ENCODE measurements at regions not wholly inside any gene's neighbourhood (a gene's known extent, or its start where the extent isn't known, plus 50 kb on each side); places are given as distances from the start of the nearest gene placed in this dataset.

- TF ChIP-seq CTCF (IDR thresholded peaks at IDR 0.05) (no peak), EZH2 (IDR thresholded peaks at IDR 0.05; ENCODE audit: borderline replicate concordance, insufficient read depth, low read depth, low read length, poor library complexity, severe bottlenecking) (no peak)
- no peaks in the 10 kb centered on the region for H3K27me3 Mint-ChIP-seq
These were observed 1124.7 kb upstream of the ACVR2A start for GRCh38 chr2:146720170-146720569.

GRCh38 chr2:146716591-146716990 is 1128.2 kb upstream of the ACVR2A start:
- Mint-ChIP-seq H3K27me3 (no peaks in the 10 kb centered on the region), H3K9me3 (ENCODE audit: insufficient read depth) (peaks cover 7% of the 10 kb centered on the region), H3K27ac (no peak overlapping the region), H3K4me1 (no peaks in the 10 kb centered on the region), H3K4me3 (no peak overlapping the region)
- Histone ChIP-seq H3K27me3 (replicated peaks in 1 of 4; ENCODE audit: control extremely low read depth in 1 of 4, control insufficient read depth in 3 of 4, insufficient read depth in 4 of 4, low read length in 3 of 4) (no peaks in the 10 kb centered on the region), H3K36me3 (replicated peaks in 1 of 2; ENCODE audit: control extremely low read depth in 1 of 2, control insufficient read depth in 1 of 2, extremely low read depth in 1 of 2, insufficient read depth in 2 of 2, low read length in 1 of 2) (no peaks in the 10 kb centered on the region), H3K9me3 (ENCODE audit: control extremely low read depth in 1 of 3, control insufficient read depth in 2 of 3, insufficient read depth in 1 of 3, low read length in 2 of 3) (peaks cover 0 to 18% (median 7%) of the 10 kb centered on the region in 3 donors), H2AFZ (ENCODE audit: insufficient read depth, low read depth, low read length, poor library complexity, severe bottlenecking) (no peak overlapping the region), H3K9ac (ENCODE audit: low read length) (no peak overlapping the region), H3K4me2 (replicated peaks; ENCODE audit: low read depth, low read length, poor library complexity, severe bottlenecking) (no peak overlapping the region), H3K4me3 (ENCODE audit: control extremely low read depth in 1 of 5, extremely low read depth in 1 of 5, insufficient read depth in 1 of 5, low read depth in 2 of 5, low read length in 4 of 5) (no peak overlapping the region), H3K27ac (ENCODE audit: low read length in 2 of 2) (no peak overlapping the region), H3K79me2 (ENCODE audit: control insufficient read depth, insufficient read depth, low read length) (no peaks in the 10 kb centered on the region), H4K20me1 (ENCODE audit: control insufficient read depth, insufficient read depth, low read length, poor library complexity, severe bottlenecking) (no peaks in the 10 kb centered on the region), H3K4me1 (ENCODE audit: control insufficient read depth in 2 of 2, insufficient read depth in 2 of 2, low read length in 2 of 2) (no peaks in the 10 kb centered on the region)
- intact Hi-C loops (cut with micrococcal nuclease): no loop called here
- no CpG with 5 or more reads among the region's 3 CpGs for WGBS (ENCODE audit: insufficient coverage)
- no peak for ATAC-seq (ENCODE audit: low read depth)
- ChIA-PET CTCF (no interaction called here), POLR2A (no interaction called here)
- no peak for DNase-seq
- TF ChIP-seq EZH2 (IDR thresholded peaks at IDR 0.05; ENCODE audit: borderline replicate concordance, insufficient read depth, low read depth, low read length, poor library complexity, severe bottlenecking) (no peak), CTCF (IDR thresholded peaks at IDR 0.05) (no peak)

More at GRCh38 chr2:146720170-146720569, 1124.7 kb upstream of the ACVR2A start:
- Mint-ChIP-seq H3K4me3 (no peak overlapping the region), H3K27ac (no peak overlapping the region), H3K4me1 (no peaks in the 10 kb centered on the region), H3K9me3 (ENCODE audit: insufficient read depth) (peaks cover 2% of the 10 kb centered on the region)
- H3K27me3 ChIP-seq (replicated peaks in 1 of 4; ENCODE audit: control extremely low read depth in 1 of 4, control insufficient read depth in 3 of 4, insufficient read depth in 4 of 4, low read length in 3 of 4): no peaks in the 10 kb centered on the region
- ChIA-PET POLR2A (no interaction called here), CTCF (no interaction called here)
- no peak overlapping the region for H3K4me3 ChIP-seq (ENCODE audit: control extremely low read depth in 1 of 5, extremely low read depth in 1 of 5, insufficient read depth in 1 of 5, low read depth in 2 of 5, low read length in 4 of 5)
- intact Hi-C loops (cut with micrococcal nuclease): no loop called here
- H4K20me1 ChIP-seq (ENCODE audit: control insufficient read depth, insufficient read depth, low read length, poor library complexity, severe bottlenecking): no peaks in the 10 kb centered on the region
- DNase-seq: no peak
- H3K79me2 ChIP-seq (ENCODE audit: control insufficient read depth, insufficient read depth, low read length): no peaks in the 10 kb centered on the region
- H3K36me3 ChIP-seq (replicated peaks in 1 of 2; ENCODE audit: control extremely low read depth in 1 of 2, control insufficient read depth in 1 of 2, extremely low read depth in 1 of 2, insufficient read depth in 2 of 2, low read length in 1 of 2): no peaks in the 10 kb centered on the region
- no peak overlapping the region for H2AFZ ChIP-seq (ENCODE audit: insufficient read depth, low read depth, low read length, poor library complexity, severe bottlenecking)
- no peak for ATAC-seq (ENCODE audit: low read depth)
- H3K4me2 ChIP-seq (replicated peaks; ENCODE audit: low read depth, low read length, poor library complexity, severe bottlenecking): no peak overlapping the region
- H3K9me3 ChIP-seq (ENCODE audit: control extremely low read depth in 1 of 3, control insufficient read depth in 2 of 3, insufficient read depth in 1 of 3, low read length in 2 of 3): peaks cover 0 to 19% (median 7%) of the 10 kb centered on the region in 3 donors
- no peaks in the 10 kb centered on the region for H3K4me1 ChIP-seq (ENCODE audit: control insufficient read depth in 2 of 2, insufficient read depth in 2 of 2, low read length in 2 of 2)
- 89% methylated on average over 4 of the region's 4 CpGs for WGBS (ENCODE audit: insufficient coverage)
- H3K27ac ChIP-seq (ENCODE audit: low read length in 2 of 2): no peak overlapping the region
- H3K9ac ChIP-seq (ENCODE audit: low read length): no peak overlapping the region
